K562 (cell line): ENCODE measurements at regions not wholly inside any gene's neighbourhood (a gene's known extent, or its start where the extent isn't known, plus 50 kb on each side); places are given as distances from the start of the nearest gene placed in this dataset.

ENCODE experiments used
- ATAC-seq: fragments of 200-7000 bp; cut with Tn5 transposase; 3 replicates; pipeline ENCODE4 v1.9.1; 2020; ENCODE audit warnings: moderate library complexity
- BruUV-seq: library from RNA; stranded (reverse); fragments of 400-500 nt; replicated peaks from 2 replicates; lab custom pipeline; 2021; lab: Mats Ljungman, UMichigan
- CTCF ChIA-PET: fragments of 300-600 bp; formaldehyde crosslinking; extraction: SDS; loops from one replicate; lab custom pipeline; 2021; ENCODE audit warnings: low intra/inter-chr PET ratio; lab: Yijun Ruan, JAX
- POLR2A ChIA-PET: fragments of 300-600, 350-650 bp; sonication (Branson Sonifier 250); formaldehyde crosslinking; extraction: SDS; loops from one replicate; lab custom pipeline; 2021; ENCODE audit warnings: antibody characterized with exemption, inconsistent platforms; lab: Yijun Ruan, JAX
- DNase-seq, 4 experiments: peaks; one replicate each; pipeline versions ENCODE4 v3.0.0 to v3.0.0-alpha.2; 2011 to 2018; ENCODE audit warnings: low spot score in 3 of 4, mixed read lengths in 3 of 4; ENCODE audit errors: extremely low read depth in 1 of 4
- FAIRE-seq: peaks from 2 replicates; lab custom pipeline; 2011; peaks lifted over from hg19 to GRCh38; lab: Jason Lieb, UNC
- H2AFZ ChIP-seq: 2 replicates; pipeline ENCODE4 v1.6.0; 2011; ENCODE audit warnings: low read depth, low read length, control low read depth, inconsistent platforms
- H3K27ac ChIP-seq: fragments of 200-600 bp; 3 replicates; pipeline ENCODE4 v1.8.0; 2011; ENCODE audit warnings: low read depth, mild to moderate bottlenecking, control low read depth, inconsistent platforms, low read length, moderate library complexity, mixed read lengths; ENCODE audit errors: extremely low read depth
- H3K27me3 ChIP-seq, 2 experiments: fragments of 300-600 bp in 1 of 2; 2 replicates in 1 of 2; 3 replicates in 1 of 2; pipeline versions ENCODE4 v1.6.0 to v1.8.0; 2011; ENCODE audit warnings: inconsistent platforms in 2 of 2, low read length in 2 of 2, mild to moderate bottlenecking in 1 of 2, mixed read lengths in 1 of 2, moderate library complexity in 1 of 2; ENCODE audit not compliant: control insufficient read depth in 2 of 2, insufficient read depth in 2 of 2
- H3K36me3 ChIP-seq: fragments of 300-600 bp; 3 replicates; pipeline ENCODE4 v1.8.0; 2011; ENCODE audit warnings: mild to moderate bottlenecking, low read length, inconsistent platforms; ENCODE audit not compliant: control insufficient read depth, insufficient read depth
- H3K4me1 ChIP-seq, 2 experiments: fragments of 200-600 bp in 1 of 2; replicated peaks in 1 of 2; 2 replicates in 1 of 2; 3 replicates in 1 of 2; pipeline versions ENCODE4 v1.5.1 to v1.8.0; 2011; ENCODE audit warnings: inconsistent platforms in 2 of 2, low read length in 2 of 2, mild to moderate bottlenecking in 1 of 2, mixed read lengths in 1 of 2, moderate library complexity in 1 of 2; ENCODE audit not compliant: control insufficient read depth in 2 of 2, insufficient read depth in 2 of 2
- H3K4me2 ChIP-seq: 2 replicates; pipeline ENCODE4 v1.6.1; 2011; ENCODE audit warnings: low read length, control low read depth, inconsistent platforms, mixed read lengths; ENCODE audit not compliant: insufficient read depth
- H3K4me3 ChIP-seq: fragments of 200-600 bp; sonication (generic), shearing (Covaris generic); 2 replicates; pipeline ENCODE4 v1.5.1; 2016; ENCODE audit warnings: control low read depth, inconsistent platforms
- H3K79me2 ChIP-seq: fragments of 200-600 bp; 3 replicates; pipeline ENCODE4 v1.8.0; 2011; ENCODE audit warnings: low read length, inconsistent platforms; ENCODE audit not compliant: control insufficient read depth, insufficient read depth
- H3K9ac ChIP-seq, 2 experiments: 2 replicates each; pipeline versions ENCODE4 v1.6.0 to v1.6.1; 2011; ENCODE audit warnings: low read depth in 2 of 2, low read length in 2 of 2, control low read depth in 1 of 2, inconsistent platforms in 1 of 2, mild to moderate bottlenecking in 1 of 2, mixed read lengths in 1 of 2; ENCODE audit not compliant: insufficient read depth in 1 of 2
- H3K9me1 ChIP-seq: one replicate; pipeline ENCODE4 v1.6.0; 2011; ENCODE audit warnings: inconsistent platforms, mild to moderate bottlenecking, low read length, moderate library complexity; ENCODE audit not compliant: control insufficient read depth, insufficient read depth
- H3K9me3 ChIP-seq: replicated peaks from 2 replicates; pipeline ENCODE4 v1.5.1; 2011; ENCODE audit warnings: low read depth, low read length, inconsistent platforms; ENCODE audit not compliant: control insufficient read depth, insufficient read depth
- H4K20me1 ChIP-seq: replicated peaks from 2 replicates; pipeline ENCODE4 v1.6.1; 2011; ENCODE audit warnings: low read length, inconsistent platforms, mixed read lengths; ENCODE audit not compliant: control insufficient read depth, insufficient read depth
- DNMT1 ChIP-seq: fragments of 450-650 bp; IDR thresholded peaks from 2 replicates; pipeline ENCODE4 v1.6.1; 2016; ENCODE audit warnings: antibody characterized with exemption, mild to moderate bottlenecking
- HIVEP1 ChIP-seq: fragments of 250-450 bp; sonication (Bioruptor Pico); IDR thresholded peaks from 2 replicates; pipeline ENCODE4 v1.4.0; 2020; ENCODE audit warnings: mild to moderate bottlenecking
- ILK ChIP-seq: fragments of 450-650 bp; IDR thresholded peaks from 2 replicates; pipeline ENCODE4 v1.6.1; 2016; ENCODE audit warnings: missing genetic modification characterization, low read depth, mild to moderate bottlenecking, missing compliant biosample characterization, moderate library complexity, borderline replicate concordance
- MEF2A ChIP-seq: IDR thresholded peaks from 2 replicates; pipeline ENCODE4 v1.6.1; 2011; ENCODE audit warnings: low read depth, mild to moderate bottlenecking, low read length, moderate library complexity; ENCODE audit not compliant: control insufficient read depth
- RHOXF2B ChIP-seq: fragments of 250-450 bp; sonication (Bioruptor Pico); conservative IDR thresholded peaks from 2 replicates; pipeline ENCODE4 v1.5.1; 2021
- RNF2 ChIP-seq: sonication (generic); IDR thresholded peaks from 2 replicates; pipeline ENCODE4 v1.6.1; 2016
- RREB1 ChIP-seq: fragments of 250-450 bp; sonication (Bioruptor Pico); IDR thresholded peaks from 2 replicates; pipeline ENCODE4 v1.4.0; 2020
- STAG1 ChIP-seq: sonication (generic); formaldehyde crosslinking; IDR thresholded peaks from 2 replicates; pipeline ENCODE4 v1.5.0; 2020; ENCODE audit warnings: missing genetic modification reagents, borderline replicate concordance
- STAT5A ChIP-seq: IDR thresholded peaks from 2 replicates; pipeline ENCODE4 v1.6.1; 2012; ENCODE audit warnings: low read length, inconsistent platforms, borderline replicate concordance
- THAP12 ChIP-seq: fragments of 250-450 bp; sonication (Bioruptor Pico); IDR thresholded peaks from 2 replicates; pipeline ENCODE4 v1.9.0; 2021; ENCODE audit warnings: mild to moderate bottlenecking, inconsistent platforms
- THRB ChIP-seq: fragments of 450-650 bp; formaldehyde crosslinking; conservative IDR thresholded peaks from 2 replicates; pipeline ENCODE4 v1.4.0; 2022; ENCODE audit warnings: mild to moderate bottlenecking, missing genetic modification characterization
- TRIM28 ChIP-seq: fragments of 450-650 bp; IDR thresholded peaks from 2 replicates; pipeline ENCODE4 v1.6.1; 2017
- ZBTB9 ChIP-seq: fragments of 450-650 bp; formaldehyde crosslinking; IDR thresholded peaks from 2 replicates; pipeline ENCODE4 v1.4.0; 2020; ENCODE audit warnings: mild to moderate bottlenecking, moderate library complexity
- ZNF584 ChIP-seq: fragments of 200-800 bp; sonication (Bioruptor generic); IDR thresholded peaks from 2 replicates; pipeline ENCODE4 v1.6.1; 2016; ENCODE audit warnings: low read depth, mild to moderate bottlenecking, missing genetic modification characterization, missing compliant biosample characterization
- in situ Hi-C: fragments of 300-500 bp; cut with MboI; formaldehyde crosslinking; loops from 4 replicates; pipeline ENCODE4 v1.15.0; 2018; ENCODE audit warnings: inconsistent platforms, mixed read lengths
- intact Hi-C: fragments of 100-400 bp; cut with micrococcal nuclease; formaldehyde crosslinking; loops from 2 replicates; pipeline ENCODE4 v1.14.2; 2022

GRCh38 chr11:112651386-112651785 lies 309.8 kb upstream of the NCAM1 start:
- no peak overlapping the region for H2AFZ ChIP-seq
- FAIRE-seq (no peak), ATAC-seq (no peak), DNase-seq (no peak)
- H3K9me1 ChIP-seq: no peaks in the 10 kb centered on the region
- H3K36me3 ChIP-seq: no peaks in the 10 kb centered on the region
- H3K4me1 ChIP-seq: no peaks in the 10 kb centered on the region
- H4K20me1 ChIP-seq: no peaks in the 10 kb centered on the region
- H3K27ac ChIP-seq: no peak overlapping the region
- BruUV-seq: no TSS peak
- in situ Hi-C loops: no loop called here
- H3K9me3 ChIP-seq: no peaks in the 10 kb centered on the region
- no peak overlapping the region for H3K9ac ChIP-seq
- CTCF ChIA-PET: no interaction called here
- POLR2A ChIA-PET: no interaction called here
- no peak overlapping the region for H3K4me3 ChIP-seq
- no peak overlapping the region for H3K4me2 ChIP-seq
- H3K79me2 ChIP-seq: no peaks in the 10 kb centered on the region
- peaks cover 0 to 4% of the 10 kb centered on the region in 2 experiments; a peak in 1 of 5 replicates for H3K27me3 ChIP-seq
- intact Hi-C loops: no loop called here
- TF ChIP-seq THAP12 (no peak), MEF2A (no peak), TRIM28 (no peak), STAG1 (CRISPR knock-in tag) (no peak), HIVEP1 (CRISPR knock-in tag) (no peak), RHOXF2B (CRISPR knock-in tag) (no peak), DNMT1 (no peak), ZBTB9 (CRISPR knock-in tag) (no peak), THRB (CRISPR knock-in tag) (no peak), ILK (tag) (no peak), RNF2 (no peak), ZNF584 (CRISPR knock-in tag) (no peak), RREB1 (CRISPR knock-in tag) (no peak), STAT5A (no peak)
